Stomach (tissue), 8 donors: ENCODE measurements at regions not wholly inside any gene's neighbourhood (a gene's known extent, or its start where the extent isn't known, plus 50 kb on each side); places are given as distances from the start of the nearest gene placed in this dataset.
"Not testable (repeated sequence)": the region's sequence is repeated elsewhere in the genome, so short reads cannot be mapped to it uniquely, and the experiment has no call there.

Source experiments
- DNase-seq, 2 donors: peaks; one replicate each; pipeline versions ENCODE4 v3.0.0 to v3.0.0-alpha.2; 2013 to 2019
- H3K27ac ChIP-seq, 5 donors: fragments of 200-600 bp in 4 of 5; sonication (generic) in 4 of 5; one replicate each; pipeline ENCODE4 v1.5.1; 2013 to 2019; ENCODE audit warnings: mild to moderate bottlenecking in 1 of 5, moderate library complexity in 1 of 5
- H3K27me3 ChIP-seq, 3 donors: fragments of 200-600 bp; sonication (generic); one replicate each; pipeline ENCODE4 v1.5.1; 2017 to 2019; ENCODE audit warnings: mixed run types in 1 of 3
- H3K36me3 ChIP-seq, 4 donors: fragments of 200-600 bp; sonication (generic); 1 replicate in 3 of 4; 2 replicates in 1 of 4; pipeline ENCODE4 v1.5.1; 2016 to 2019
- H3K4me1 ChIP-seq, 4 donors: fragments of 200-600 bp; sonication (generic); one replicate each; pipeline ENCODE4 v1.5.1; 2016 to 2019
- H3K4me3 ChIP-seq, 4 donors: fragments of 200-600 bp; sonication (generic) in 3 of 4; one replicate each; pipeline ENCODE4 v1.5.1; 2016 to 2019; ENCODE audit warnings: mild to moderate bottlenecking in 1 of 4
- H3K9me3 ChIP-seq, 4 donors: fragments of 200-600 bp; sonication (generic); one replicate each; pipeline ENCODE4 v1.5.1; 2016 to 2019
- CTCF ChIP-seq, 7 experiments: fragments of 450-650 bp in 4 of 7; fragments of 200-600 bp in 3 of 7; sonication (generic) in 3 of 7; IDR thresholded peaks; one replicate each; pipeline ENCODE4 v1.5.1; 2016 to 2019; ENCODE audit warnings: antibody characterized with exemption in 7 of 7, control low read depth in 2 of 7, mild to moderate bottlenecking in 1 of 7
- EP300 ChIP-seq: sonication (generic); formaldehyde crosslinking; IDR thresholded peaks from one replicate; pipeline ENCODE4 v1.6.1; 2017; ENCODE audit warnings: antibody characterized with exemption
- POLR2A ChIP-seq, 4 donors: fragments of 450-650 bp; IDR thresholded peaks; one replicate each; pipeline ENCODE4 v1.6.1; 2016; ENCODE audit warnings: antibody characterized with exemption in 4 of 4, control low read depth in 2 of 4, mild to moderate bottlenecking in 1 of 4, moderate library complexity in 1 of 4
- POLR2AphosphoS5 ChIP-seq, 3 donors: sonication (generic); formaldehyde crosslinking; IDR thresholded peaks; one replicate each; pipeline ENCODE4 v1.6.1; 2016; ENCODE audit warnings: antibody characterized with exemption in 3 of 3
- WGBS, 5 donors: extraction: QIAGEN DNeasy Blood & Tissue Kit in 3 of 5; methylation state at CpG; one replicate each; pipeline versions ENCODE4 v1.1.5 to v1.1.7; 2013 to 2018; 5-methylcytosine and 5-hydroxymethylcytosine counted together
- intact Hi-C: fragments of 100-400 bp; cut with DNase I; formaldehyde crosslinking; loops from one replicate; pipeline ENCODE4 v1.15.1; 2023; ENCODE audit warnings: low total_unique reads
- donor health status: healthy with polysubstance abuse.
- donor health status: Bipolar disorder and iron deficiency.
- donor health status: healthy.

DNA sequence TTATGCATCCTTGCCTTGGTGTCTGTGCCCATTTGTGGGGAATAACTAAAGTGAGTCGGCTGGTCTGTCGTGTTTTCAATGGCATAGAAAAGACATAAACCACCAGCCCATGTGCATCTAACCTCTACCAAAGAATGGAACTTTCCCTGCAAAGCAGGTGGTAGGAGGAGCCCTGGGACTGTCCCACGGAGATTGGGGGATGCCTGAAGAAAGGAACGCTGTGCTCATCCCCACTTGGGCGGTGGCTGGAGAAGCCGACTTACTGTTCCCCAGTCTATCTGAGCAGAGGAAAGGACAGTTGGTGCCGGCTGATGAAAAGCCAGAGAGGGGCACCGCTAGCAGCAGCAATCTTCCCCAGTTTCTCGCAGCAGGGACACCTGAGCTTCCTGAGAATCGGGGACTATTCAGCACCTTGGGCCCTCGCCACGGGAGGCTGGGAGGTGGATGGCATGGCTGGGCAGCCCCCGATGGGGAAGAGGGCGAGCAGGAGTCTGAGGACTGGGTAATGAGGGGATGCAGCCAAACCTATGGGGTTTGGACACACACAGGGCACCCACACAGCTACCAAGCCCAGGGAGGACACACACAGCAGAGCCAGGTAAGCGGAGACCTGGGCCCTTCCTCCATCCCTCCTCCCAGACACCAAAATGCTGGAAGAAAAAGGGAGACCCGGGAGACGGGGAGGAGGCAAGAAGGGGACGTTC is 53.7 kb upstream of the AGAP1 start:
- intact Hi-C loops, result no loop called here
- peaks cover 0 to 9% (median 0%) of the 10 kb centered on the region in 3 donors for H3K27me3 ChIP-seq
- 69 to 75% (median 74%) methylated on average over 16 to 18 of the region's 18 CpGs for WGBS, 5 donors
- no peaks in the 10 kb centered on the region for H3K4me1 ChIP-seq
- H3K9me3 ChIP-seq, result peaks cover 0 to 12% (median 6%) of the 10 kb centered on the region in 4 donors
- H3K4me3 ChIP-seq, result no peak overlapping the region
- no peak for TF ChIP-seq POLR2A (IDR thresholded peaks at IDR 0.05)
- no peak for TF ChIP-seq EP300
- no peak for TF ChIP-seq CTCF (IDR thresholded peaks at IDR 0.05)
- TF ChIP-seq POLR2AphosphoS5 (IDR thresholded peaks at IDR 0.05), result no peak
- no peak for DNase-seq
- no peaks in the 10 kb centered on the region for H3K36me3 ChIP-seq
- H3K27ac ChIP-seq, result no peak overlapping the region

DNA sequence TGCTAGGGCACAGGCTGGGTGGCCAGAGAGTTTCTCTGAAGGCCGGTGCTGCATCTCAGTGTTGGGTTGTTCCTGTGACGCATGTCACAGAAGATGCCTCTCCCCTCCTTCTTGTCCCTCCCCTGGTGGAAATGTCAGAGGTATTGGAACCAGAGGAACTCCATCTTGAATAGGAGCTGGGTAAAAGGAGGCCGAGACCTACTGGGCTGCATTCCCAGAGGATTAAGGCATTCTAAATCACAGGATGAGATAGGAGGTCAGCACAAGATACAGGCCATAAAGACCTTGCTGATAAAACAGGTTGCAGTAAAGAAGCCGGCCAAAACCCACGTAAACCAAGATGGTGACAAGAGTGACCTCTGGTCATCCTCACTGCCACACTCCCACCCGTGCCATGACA is 50.3 kb upstream of the AGAP1 start:
- WGBS, 5 donors, result 74 to 94% (median 80%) methylated on average over 6 of the region's 6 CpGs
- H3K36me3 ChIP-seq, H3K4me1 ChIP-seq, DNase-seq, H3K4me3 ChIP-seq, H3K27me3 ChIP-seq, intact Hi-C loops, H3K27ac ChIP-seq: not testable (repeated sequence)
- H3K9me3 ChIP-seq, result peaks cover 0 to 12% (median 6%) of the 10 kb centered on the region in 4 donors
